Effector memory CD4-positive, alpha-beta T cell (primary cell): ENCODE measurements at regions not wholly inside any gene's neighbourhood (a gene's known extent, or its start where the extent isn't known, plus 50 kb on each side); places are given as distances from the start of the nearest gene placed in this dataset.

Source experiments
- DNase-seq, 3 donors: peaks; one replicate each; pipeline ENCODE4 v3.0.0-alpha.2; 2020
- H3K27ac ChIP-seq: 2 replicates; pipeline ENCODE4 v1.7.0; 2013; ENCODE audit warnings: mild to moderate bottlenecking, low read length, moderate library complexity; ENCODE audit not compliant: insufficient read depth, poor library complexity, severe bottlenecking
- H3K27me3 ChIP-seq: replicated peaks from 2 replicates; pipeline ENCODE4 v1.7.0; 2013; ENCODE audit warnings: mild to moderate bottlenecking, low read length; ENCODE audit not compliant: insufficient read depth, control insufficient read depth, poor library complexity, severe bottlenecking
- H3K36me3 ChIP-seq: 2 replicates; pipeline ENCODE4 v1.7.0; 2013; ENCODE audit warnings: mild to moderate bottlenecking, low read length, moderate library complexity; ENCODE audit not compliant: control insufficient read depth, insufficient read depth
- H3K4me1 ChIP-seq: 2 replicates; pipeline ENCODE4 v1.7.0; 2013; ENCODE audit warnings: low read length, mild to moderate bottlenecking; ENCODE audit not compliant: control insufficient read depth, insufficient read depth, poor library complexity, severe bottlenecking
- H3K4me3 ChIP-seq: 2 replicates; pipeline ENCODE4 v1.7.0; 2013; ENCODE audit warnings: low read length, low read depth, mild to moderate bottlenecking; ENCODE audit not compliant: insufficient read depth, poor library complexity, severe bottlenecking
- H3K9me3 ChIP-seq: 2 replicates; pipeline ENCODE4 v1.7.0; 2013; ENCODE audit warnings: mild to moderate bottlenecking, low read length, moderate library complexity; ENCODE audit not compliant: control insufficient read depth

DNA sequence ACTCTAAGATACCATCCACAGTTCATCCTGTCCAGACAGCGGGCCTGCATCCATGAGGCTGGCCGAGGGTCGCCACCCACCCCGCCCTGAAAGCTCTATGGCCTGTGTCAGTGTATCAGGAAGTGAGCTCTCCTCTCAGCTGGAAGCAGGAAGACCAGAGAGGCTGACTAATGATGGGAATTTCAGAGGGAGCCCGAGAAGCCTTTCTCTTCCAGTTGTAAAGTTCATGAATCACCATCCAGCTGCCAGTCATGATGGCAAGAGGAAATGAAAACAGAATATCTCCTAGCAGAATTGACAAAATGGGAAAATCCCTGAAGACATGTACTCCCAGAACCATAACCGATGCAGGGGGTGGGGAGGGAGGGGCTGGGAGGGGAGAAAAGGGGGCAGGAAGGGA, 109.6 kb upstream of the RPS6KA2 start:
- DNase-seq, result no peak
- no peak overlapping the region for H3K27ac ChIP-seq

DNA sequence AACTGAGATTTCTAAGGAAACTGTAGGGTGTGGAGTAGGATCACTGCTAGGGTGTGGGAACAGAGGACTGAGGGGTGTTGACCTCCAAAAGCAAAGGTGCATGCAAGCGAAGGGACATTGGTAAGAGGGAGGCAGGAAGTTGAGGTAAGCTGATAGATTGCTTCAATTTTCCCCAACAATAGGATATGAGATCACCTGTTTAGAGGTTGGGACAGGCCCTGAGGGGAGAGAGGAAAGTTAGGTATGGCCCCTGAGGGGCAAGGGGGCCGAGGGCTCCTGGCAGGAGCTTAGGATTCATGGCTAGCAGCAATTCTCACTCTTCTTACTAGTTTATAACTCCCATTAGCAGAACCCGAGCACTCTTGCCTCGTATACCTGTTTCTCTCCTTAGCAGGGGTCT, 106.8 kb upstream of the RPS6KA2 start:
- Histone ChIP-seq H3K4me3 (no peak overlapping the region), H3K36me3 (no peaks in the 10 kb centered on the region), H3K4me1 (no peaks in the 10 kb centered on the region), H3K9me3 (no peaks in the 10 kb centered on the region), H3K27me3 (no peaks in the 10 kb centered on the region), H3K27ac (no peak overlapping the region)
- DNase-seq, result no peak

More for the DNA sequence above, 109.6 kb upstream of the RPS6KA2 start:
- Histone ChIP-seq H3K36me3 (no peaks in the 10 kb centered on the region), H3K9me3 (no peaks in the 10 kb centered on the region), H3K4me1 (no peaks in the 10 kb centered on the region), H3K27me3 (no peaks in the 10 kb centered on the region), H3K4me3 (no peak overlapping the region)

DNA sequence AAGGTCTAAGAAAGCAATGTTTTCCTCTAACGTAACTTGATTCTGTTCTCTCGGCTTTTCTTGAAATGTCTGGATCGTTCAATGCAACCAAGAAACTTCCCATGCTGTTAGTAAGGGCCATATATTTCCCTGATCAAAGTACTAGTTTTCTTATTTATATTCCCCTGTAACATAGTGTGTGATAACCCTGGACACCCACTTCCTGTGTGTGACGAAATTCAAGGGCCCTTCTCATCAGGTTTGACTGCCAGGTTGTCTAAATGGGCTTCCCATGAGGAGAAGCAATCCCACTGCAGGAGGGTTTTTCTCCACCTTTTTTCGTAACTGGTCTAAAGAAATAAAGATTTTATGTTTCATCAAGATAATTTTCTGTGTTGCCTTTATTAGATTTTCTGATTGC, 102.6 kb upstream of the RPS6KA2 start:
- Histone ChIP-seq H3K4me1 (no peaks in the 10 kb centered on the region), H3K27ac (no peak overlapping the region), H3K4me3 (no peak overlapping the region), H3K9me3 (no peaks in the 10 kb centered on the region), H3K36me3 (no peaks in the 10 kb centered on the region), H3K27me3 (no peaks in the 10 kb centered on the region)
- no peak for DNase-seq

DNA sequence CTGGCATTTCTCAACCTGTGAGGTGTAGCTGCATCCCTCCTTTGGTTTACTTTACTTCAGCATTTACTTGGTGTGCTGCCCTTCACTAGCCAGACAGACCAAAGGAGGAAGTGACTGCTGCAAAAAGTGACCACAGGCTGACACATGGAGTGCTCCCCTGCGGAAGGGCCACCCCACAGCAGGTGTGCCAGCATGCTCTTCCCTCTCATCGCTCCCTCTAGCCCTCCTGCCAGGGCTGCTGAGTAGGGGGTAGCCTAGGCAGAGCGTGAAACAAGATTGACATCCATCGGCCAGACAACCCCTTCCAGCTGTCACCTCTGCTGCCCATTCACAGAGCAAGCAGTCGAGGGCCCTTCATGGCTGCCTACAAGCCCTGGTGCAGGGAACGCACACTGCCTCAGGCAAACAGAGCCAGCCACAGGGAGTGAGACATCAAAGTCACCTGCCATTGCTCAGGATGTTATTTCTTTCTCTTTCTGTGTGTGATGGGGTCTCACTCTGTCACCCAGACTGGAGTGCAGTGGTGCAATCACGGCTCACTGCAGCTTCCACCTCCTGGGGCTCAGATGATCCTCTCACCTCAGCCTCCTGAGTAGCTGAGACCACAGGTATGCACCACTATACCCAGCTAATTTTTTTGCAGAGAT, 102.0 kb upstream of the RPS6KA2 start:
- DNase-seq, result no peak
- Histone ChIP-seq H3K27ac (no peak overlapping the region), H3K4me3 (no peak overlapping the region), H3K27me3 (no peaks in the 10 kb centered on the region), H3K36me3 (no peaks in the 10 kb centered on the region), H3K4me1 (no peaks in the 10 kb centered on the region), H3K9me3 (no peaks in the 10 kb centered on the region)

DNA sequence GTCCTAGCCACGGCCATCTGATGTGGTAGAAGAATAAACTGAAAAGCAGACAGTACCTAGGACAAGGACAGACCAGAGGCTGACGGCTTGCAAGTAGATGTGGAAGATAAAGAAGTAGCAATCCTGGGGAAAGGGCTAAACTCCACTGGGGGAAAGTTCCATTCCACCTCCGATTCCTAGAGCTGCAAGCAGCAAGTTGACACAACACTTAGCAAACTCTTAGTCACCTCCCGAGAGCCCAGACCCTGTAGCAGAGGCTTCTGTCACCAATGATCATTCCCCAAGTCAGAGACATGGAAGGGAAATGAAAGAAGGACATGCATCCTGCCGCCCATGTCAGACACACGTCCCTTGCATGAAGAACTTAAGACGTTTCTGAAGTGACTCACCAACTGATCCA, 99.2 kb upstream of the RPS6KA2 start:
- no peaks in the 10 kb centered on the region for H3K9me3 ChIP-seq
- H3K27me3 ChIP-seq, result no peaks in the 10 kb centered on the region
- H3K27ac ChIP-seq, result no peak overlapping the region
- H3K36me3 ChIP-seq, result no peaks in the 10 kb centered on the region
- no peak overlapping the region for H3K4me3 ChIP-seq
- no peaks in the 10 kb centered on the region for H3K4me1 ChIP-seq
- no peak for DNase-seq

DNA sequence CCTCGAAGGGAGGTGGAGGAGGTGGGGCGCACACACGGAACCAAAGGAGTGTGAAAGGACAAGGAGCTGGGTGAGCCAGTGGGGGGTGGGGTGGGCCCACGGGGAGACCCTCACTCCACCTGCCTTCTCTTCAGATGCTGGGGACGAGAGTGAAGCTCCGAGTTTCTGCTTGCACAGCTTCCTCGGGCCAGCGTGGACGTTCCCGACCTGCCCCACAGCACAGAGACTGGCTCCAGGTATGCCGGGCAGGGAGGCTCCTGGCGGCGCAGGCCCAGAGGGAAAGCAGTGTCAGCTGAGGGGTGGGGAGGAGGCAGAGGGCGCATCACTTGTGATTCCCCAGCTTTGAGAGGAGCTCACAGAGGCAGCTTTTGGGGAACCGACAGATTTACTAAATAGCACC, 98.5 kb upstream of the RPS6KA2 start:
- H3K36me3 ChIP-seq, result no peaks in the 10 kb centered on the region
- H3K27ac ChIP-seq, result no peak overlapping the region
- H3K27me3 ChIP-seq, result no peaks in the 10 kb centered on the region
- H3K4me1 ChIP-seq, result no peaks in the 10 kb centered on the region
- DNase-seq, result no peak
- H3K4me3 ChIP-seq, result no peak overlapping the region
- no peaks in the 10 kb centered on the region for H3K9me3 ChIP-seq

DNA sequence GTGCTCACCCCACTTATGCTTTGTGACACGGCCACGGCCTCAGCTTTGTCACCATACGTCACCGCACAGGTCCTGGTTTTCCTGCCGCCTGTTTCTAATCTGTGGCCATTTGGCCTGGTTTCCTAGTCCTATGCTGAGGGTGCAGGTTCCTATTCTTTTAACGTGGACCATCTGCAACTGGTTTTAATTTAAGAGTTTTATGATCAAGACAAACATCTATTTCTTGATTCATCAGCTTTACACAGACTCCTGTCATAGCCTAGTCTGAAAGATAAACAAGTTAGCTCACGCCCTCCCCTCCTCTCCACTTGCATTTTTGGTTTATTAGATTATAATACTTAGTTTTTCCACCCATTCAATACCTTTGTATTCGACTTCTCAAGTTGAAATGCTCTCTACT, 97.5 kb upstream of the RPS6KA2 start:
- H3K4me3 ChIP-seq, result no peak overlapping the region
- no peaks in the 10 kb centered on the region for H3K4me1 ChIP-seq
- H3K27me3 ChIP-seq, result no peaks in the 10 kb centered on the region
- H3K36me3 ChIP-seq, result no peaks in the 10 kb centered on the region
- H3K27ac ChIP-seq, result no peak overlapping the region
- no peaks in the 10 kb centered on the region for H3K9me3 ChIP-seq
- DNase-seq, result no peak

DNA sequence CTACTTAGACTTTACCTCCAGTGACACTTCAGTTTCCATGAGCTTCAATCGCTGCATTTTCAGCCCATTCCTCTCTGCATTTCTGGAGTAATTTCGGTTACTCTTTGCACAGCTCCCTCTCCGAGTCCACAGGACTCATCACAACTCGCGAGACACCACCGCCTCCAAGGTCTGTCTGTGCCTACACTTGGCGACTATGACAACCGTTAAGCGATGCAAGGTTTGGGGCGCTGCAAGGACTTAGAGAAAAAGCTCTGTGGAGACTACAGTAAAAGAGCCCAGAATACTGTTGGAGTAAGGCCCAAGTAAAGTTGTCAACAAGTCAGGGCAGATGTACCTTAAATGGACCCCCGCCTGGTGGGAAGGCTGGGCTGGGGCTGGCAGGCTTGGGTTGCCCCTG, 95.7 kb upstream of the RPS6KA2 start:
- Histone ChIP-seq H3K4me3 (no peak overlapping the region), H3K27ac (no peak overlapping the region), H3K27me3 (no peaks in the 10 kb centered on the region), H3K9me3 (no peaks in the 10 kb centered on the region), H3K36me3 (no peaks in the 10 kb centered on the region), H3K4me1 (no peaks in the 10 kb centered on the region)
- DNase-seq, result no peak

DNA sequence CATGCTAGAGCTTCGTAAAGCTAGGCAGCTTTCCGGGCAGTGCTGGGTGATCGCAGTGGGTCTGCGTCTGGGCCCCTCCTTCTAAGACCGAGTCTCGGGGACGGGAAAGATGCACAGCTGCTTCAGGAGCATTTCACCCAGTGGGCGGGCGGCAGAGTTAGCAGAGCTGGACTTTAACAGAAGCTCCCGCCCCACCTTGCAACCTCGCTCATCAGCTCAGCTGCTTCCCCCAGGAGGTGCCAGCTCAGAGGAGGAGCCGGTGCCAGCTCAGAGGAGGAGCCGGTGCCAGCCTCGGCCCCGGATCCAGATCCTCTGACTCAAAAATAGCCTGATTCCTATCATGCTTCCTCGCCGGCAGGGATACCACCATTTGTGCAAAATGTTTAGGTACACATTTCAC, 94.5 kb upstream of the RPS6KA2 start:
- no peak for DNase-seq
- Histone ChIP-seq H3K4me1 (no peaks in the 10 kb centered on the region), H3K27ac (no peak overlapping the region), H3K36me3 (no peaks in the 10 kb centered on the region), H3K4me3 (no peak overlapping the region), H3K9me3 (no peaks in the 10 kb centered on the region), H3K27me3 (no peaks in the 10 kb centered on the region)

DNA sequence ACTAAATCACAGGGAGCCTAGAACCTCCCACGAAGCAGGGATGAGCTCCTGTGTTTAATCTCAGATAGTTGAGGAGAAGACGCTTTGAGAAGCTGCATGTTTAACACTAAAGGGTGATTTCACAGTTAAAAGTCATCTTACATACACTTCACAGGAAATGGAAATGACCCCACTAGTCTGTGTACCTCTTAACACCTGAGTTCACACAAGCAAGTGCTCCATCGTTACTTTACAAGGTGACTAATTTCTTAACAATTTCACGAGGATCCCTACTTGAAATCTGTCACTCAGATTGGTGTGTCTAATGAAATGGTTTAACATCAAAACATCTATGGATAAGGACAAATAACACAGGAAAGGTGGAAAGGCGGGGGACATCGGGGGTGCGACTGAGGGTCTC, 93.8 kb upstream of the RPS6KA2 start:
- Histone ChIP-seq H3K9me3 (no peaks in the 10 kb centered on the region), H3K4me3 (no peak overlapping the region), H3K27me3 (no peaks in the 10 kb centered on the region), H3K4me1 (no peaks in the 10 kb centered on the region), H3K36me3 (no peaks in the 10 kb centered on the region), H3K27ac (no peak overlapping the region)
- DNase-seq, result no peak
